Bronchial epithelial cell (primary cell): ENCODE measurements at regions not wholly inside any gene's neighbourhood (a gene's known extent, or its start where the extent isn't known, plus 50 kb on each side); places are given as distances from the start of the nearest gene placed in this dataset.

Experiments used
- DNase-seq: peaks from one replicate; pipeline ENCODE4 v3.0.0-alpha.2; 2010; ENCODE audit warnings: low read depth
- FAIRE-seq: peaks from 2 replicates; lab custom pipeline; 2011; peaks lifted over from hg19 to GRCh38; lab: Jason Lieb, UNC
- H3K27me3 ChIP-seq: 2 replicates; pipeline ENCODE4 v1.5.1; 2011; ENCODE audit warnings: low read length; ENCODE audit not compliant: control insufficient read depth, insufficient read depth
- H3K36me3 ChIP-seq: 2 replicates; pipeline ENCODE4 v1.5.1; 2011; ENCODE audit warnings: low read length; ENCODE audit not compliant: control insufficient read depth, insufficient read depth
- H3K4me3 ChIP-seq: 2 replicates; pipeline ENCODE4 v1.5.1; 2011; ENCODE audit warnings: mild to moderate bottlenecking, low read depth, low read length, control low read depth
- CTCF ChIP-seq: IDR thresholded peaks from 2 replicates; pipeline ENCODE4 v1.5.1; 2011; ENCODE audit warnings: mild to moderate bottlenecking, moderate library complexity, low read length, control low read depth, inconsistent platforms; ENCODE audit not compliant: insufficient read depth, severe bottlenecking

GRCh38 chr5:82834151-82834550 lies 243.0 kb downstream of the TMEM167A start:
- DNase-seq (no peak), FAIRE-seq (no peak)
- H3K36me3 ChIP-seq: no peaks in the 10 kb centered on the region
- no peak for TF ChIP-seq CTCF
- H3K27me3 ChIP-seq: no peaks in the 10 kb centered on the region
- no peak overlapping the region for H3K4me3 ChIP-seq

- Histone ChIP-seq H3K36me3 (no peaks in the 10 kb centered on the region), H3K4me3 (no peak overlapping the region), H3K27me3 (no peaks in the 10 kb centered on the region)
- DNase-seq: no peak
- FAIRE-seq: no peak
- no peak for TF ChIP-seq CTCF
Measured at GRCh38 chr5:82833277-82833676, 243.9 kb downstream of the TMEM167A start.

- no peak for DNase-seq
- TF ChIP-seq CTCF: no peak
- H3K27me3 ChIP-seq: no peaks in the 10 kb centered on the region
- no peaks in the 10 kb centered on the region for H3K36me3 ChIP-seq
- no peak for FAIRE-seq
- no peak overlapping the region for H3K4me3 ChIP-seq
Measured at GRCh38 chr5:82832445-82832844, 244.7 kb downstream of the TMEM167A start.

GRCh38 chr5:82828211-82828610 lies 249.0 kb downstream of the TMEM167A start:
- FAIRE-seq (no peak), DNase-seq (no peak)
- no peak overlapping the region for H3K4me3 ChIP-seq
- no peaks in the 10 kb centered on the region for H3K36me3 ChIP-seq
- no peaks in the 10 kb centered on the region for H3K27me3 ChIP-seq
- TF ChIP-seq CTCF: no peak

GRCh38 chr5:82827651-82828050 lies 249.5 kb downstream of the TMEM167A start:
- Histone ChIP-seq H3K4me3 (no peak overlapping the region), H3K36me3 (no peaks in the 10 kb centered on the region), H3K27me3 (no peaks in the 10 kb centered on the region)
- no peak for FAIRE-seq
- no peak for TF ChIP-seq CTCF
- no peak for DNase-seq

- DNase-seq (no peak), FAIRE-seq (no peak)
- Histone ChIP-seq H3K27me3 (no peaks in the 10 kb centered on the region), H3K4me3 (no peak overlapping the region), H3K36me3 (no peaks in the 10 kb centered on the region)
- TF ChIP-seq CTCF: no peak
Measured at GRCh38 chr5:82822634-82822927, 254.6 kb downstream of the TMEM167A start.
